ENCODE measurements at regions not wholly inside any gene's neighbourhood (a gene's known extent, or its start where the extent isn't known, plus 50 kb on each side); places are given as distances from the start of the nearest gene placed in this dataset.
"Not testable (repeated sequence)": the region's sequence is repeated elsewhere in the genome, so short reads cannot be mapped to it uniquely, and the experiment has no call there.

- Histone ChIP-seq H3K4me1 (ENCODE audit: insufficient read depth) (no peaks in the 10 kb centered on the region), H3K36me3 (no peaks in the 10 kb centered on the region), H3K4me3 (no peak overlapping the region), H3K9me3 (no peaks in the 10 kb centered on the region), H3K27me3 (no peaks in the 10 kb centered on the region), H3K27ac (no peak overlapping the region)
- 70 to 74% (median 72%) methylated on average over 3 of the region's 3 CpGs for WGBS, 3 donors
- TF ChIP-seq CTCF (IDR thresholded peaks at IDR 0.05): no peak
- no peak for TF ChIP-seq EP300 (IDR thresholded peaks at IDR 0.05)
- TF ChIP-seq POLR2A (IDR thresholded peaks at IDR 0.05): no peak
- no peak for DNase-seq
- intact Hi-C loops (cut with DNase I): no loop called here
These were observed 102.9 kb upstream of the ARMC3 start for GRCh38 chr10:22824984-22825383.

GRCh38 chr10:22824520-22824919 lies 103.3 kb upstream of the ARMC3 start:
- H3K27ac ChIP-seq: no peak overlapping the region
- H3K27me3 ChIP-seq: no peaks in the 10 kb centered on the region
- H3K4me3 ChIP-seq: no peak overlapping the region
- H3K36me3 ChIP-seq: no peaks in the 10 kb centered on the region
- 77 to 86% (median 86%) methylated on average over 3 of the region's 3 CpGs for WGBS, 3 donors
- intact Hi-C loops (cut with DNase I): no loop called here
- H3K4me1 ChIP-seq (ENCODE audit: insufficient read depth): no peaks in the 10 kb centered on the region
- no peak for DNase-seq
- no peaks in the 10 kb centered on the region for H3K9me3 ChIP-seq
- TF ChIP-seq CTCF (IDR thresholded peaks at IDR 0.05) (no peak), EP300 (IDR thresholded peaks at IDR 0.05) (no peak), POLR2A (IDR thresholded peaks at IDR 0.05) (no peak)

- TF ChIP-seq POLR2A (IDR thresholded peaks at IDR 0.05): no peak
- no peak for TF ChIP-seq EP300 (IDR thresholded peaks at IDR 0.05)
- no peak for TF ChIP-seq CTCF (IDR thresholded peaks at IDR 0.05)
- Histone ChIP-seq H3K4me3 (no peak overlapping the region), H3K36me3 (no peaks in the 10 kb centered on the region), H3K27ac (no peak overlapping the region), H3K9me3 (no peaks in the 10 kb centered on the region), H3K27me3 (no peaks in the 10 kb centered on the region), H3K4me1 (ENCODE audit: insufficient read depth) (no peaks in the 10 kb centered on the region)
- intact Hi-C loops (cut with DNase I): no loop called here
- no peak for DNase-seq
These were observed 104.7 kb upstream of the ARMC3 start for GRCh38 chr10:22823109-22823508.

- intact Hi-C loops (cut with DNase I); H3K27ac ChIP-seq; H3K9me3 ChIP-seq; H3K4me1 ChIP-seq (ENCODE audit: insufficient read depth); H3K4me3 ChIP-seq; DNase-seq; H3K36me3 ChIP-seq; H3K27me3 ChIP-seq: not testable (repeated sequence)
- WGBS, 3 donors: 92 to 95% (median 94%) methylated on average over 5 of the region's 5 CpGs
These were observed 105.9 kb upstream of the ARMC3 start for GRCh38 chr10:22821921-22822320.

- TF ChIP-seq CTCF (IDR thresholded peaks at IDR 0.05) (no peak), POLR2A (IDR thresholded peaks at IDR 0.05) (no peak), EP300 (IDR thresholded peaks at IDR 0.05) (no peak)
- no peaks in the 10 kb centered on the region for H3K9me3 ChIP-seq
These were observed 106.4 kb upstream of the ARMC3 start for GRCh38 chr10:22821501-22821900.

More at GRCh38 chr10:22821501-22821900, 106.4 kb upstream of the ARMC3 start:
- Histone ChIP-seq H3K36me3 (no peaks in the 10 kb centered on the region), H3K4me1 (ENCODE audit: insufficient read depth) (no peaks in the 10 kb centered on the region), H3K4me3 (no peak overlapping the region), H3K27me3 (no peaks in the 10 kb centered on the region), H3K27ac (no peak overlapping the region)
- DNase-seq: no peak
- 71 to 90% (median 76%) methylated on average over 1 of the region's 1 CpG for WGBS, 3 donors
- intact Hi-C loops (cut with DNase I): no loop called here
